Fibroblast of lung (primary cell): ENCODE measurements at regions not wholly inside any gene's neighbourhood (a gene's known extent, or its start where the extent isn't known, plus 50 kb on each side); places are given as distances from the start of the nearest gene placed in this dataset.

Source experiments
- EZH2 ChIP-seq: IDR thresholded peaks from 2 replicates; pipeline ENCODE4 v1.5.1; 2012; ENCODE audit warnings: low read length, control low read depth, mild to moderate bottlenecking; ENCODE audit errors: missing control alignments
- TF ChIP-seq, protein P1 (sequence below), 2 donors: IDR thresholded peaks in 1 of 2; conservative IDR thresholded peaks in 1 of 2; 1 replicate in 1 of 2; 2 replicates in 1 of 2; pipeline ENCODE4 v1.5.1; 2011 to 2012; ENCODE audit warnings: low read length in 2 of 2, control low read depth in 1 of 2, inconsistent platforms in 1 of 2, low read depth in 1 of 2, mild to moderate bottlenecking in 1 of 2

DNA sequence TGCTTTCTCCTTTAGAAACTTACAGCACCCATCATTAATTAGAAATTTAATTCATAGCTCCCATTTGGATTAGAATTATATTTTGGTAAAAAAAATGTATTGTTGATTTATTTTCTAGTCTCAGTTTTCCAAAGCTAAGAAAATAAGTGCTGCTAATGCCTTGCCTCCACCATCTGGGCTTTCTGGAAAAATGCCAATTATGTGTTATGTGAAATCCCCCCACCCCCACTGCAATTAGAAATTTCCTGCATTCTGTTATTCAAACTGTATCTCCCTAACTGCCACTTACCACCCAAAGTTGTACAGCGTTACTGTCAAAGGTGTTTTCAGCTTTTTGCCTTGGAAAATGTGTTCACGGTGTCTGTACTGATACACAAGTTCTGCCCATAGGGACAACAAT lies 617.2 kb upstream of the UBE2E2 start:
- TF ChIP-seq, protein P1, sequence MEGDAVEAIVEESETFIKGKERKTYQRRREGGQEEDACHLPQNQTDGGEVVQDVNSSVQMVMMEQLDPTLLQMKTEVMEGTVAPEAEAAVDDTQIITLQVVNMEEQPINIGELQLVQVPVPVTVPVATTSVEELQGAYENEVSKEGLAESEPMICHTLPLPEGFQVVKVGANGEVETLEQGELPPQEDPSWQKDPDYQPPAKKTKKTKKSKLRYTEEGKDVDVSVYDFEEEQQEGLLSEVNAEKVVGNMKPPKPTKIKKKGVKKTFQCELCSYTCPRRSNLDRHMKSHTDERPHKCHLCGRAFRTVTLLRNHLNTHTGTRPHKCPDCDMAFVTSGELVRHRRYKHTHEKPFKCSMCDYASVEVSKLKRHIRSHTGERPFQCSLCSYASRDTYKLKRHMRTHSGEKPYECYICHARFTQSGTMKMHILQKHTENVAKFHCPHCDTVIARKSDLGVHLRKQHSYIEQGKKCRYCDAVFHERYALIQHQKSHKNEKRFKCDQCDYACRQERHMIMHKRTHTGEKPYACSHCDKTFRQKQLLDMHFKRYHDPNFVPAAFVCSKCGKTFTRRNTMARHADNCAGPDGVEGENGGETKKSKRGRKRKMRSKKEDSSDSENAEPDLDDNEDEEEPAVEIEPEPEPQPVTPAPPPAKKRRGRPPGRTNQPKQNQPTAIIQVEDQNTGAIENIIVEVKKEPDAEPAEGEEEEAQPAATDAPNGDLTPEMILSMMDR (conservative IDR thresholded peaks at IDR 0.05 in 1 of 2, IDR thresholded peaks at IDR 0.05 in 1 of 2; ENCODE audit: low read depth in 1 of 2, low read length in 2 of 2), result no peak
- no peak for TF ChIP-seq EZH2
